Fibroblast of lung (primary cell): ENCODE measurements at regions not wholly inside any gene's neighbourhood (a gene's known extent, or its start where the extent isn't known, plus 50 kb on each side); places are given as distances from the start of the nearest gene placed in this dataset.

ENCODE experiments used
- DNase-seq, 2 donors: peaks; one replicate each; pipeline versions ENCODE4 v3.0.0 to v3.0.0-alpha.2; 2010; ENCODE audit warnings: low read depth in 2 of 2
- H2AFZ ChIP-seq: 2 replicates; pipeline ENCODE4 v1.5.1; 2012; ENCODE audit warnings: low read length, control low read depth, inconsistent platforms
- H3K27ac ChIP-seq: 2 replicates; pipeline ENCODE4 v1.5.1; 2011; ENCODE audit warnings: low read length, control low read depth; ENCODE audit not compliant: insufficient read depth
- H3K27me3 ChIP-seq: 2 replicates; pipeline ENCODE4 v1.5.1; 2011; ENCODE audit warnings: mild to moderate bottlenecking, low read length; ENCODE audit not compliant: control insufficient read depth, insufficient read depth
- H3K36me3 ChIP-seq: 2 replicates; pipeline ENCODE4 v1.5.1; 2011; ENCODE audit warnings: low read length; ENCODE audit not compliant: control insufficient read depth, insufficient read depth
- H3K4me1 ChIP-seq: 2 replicates; pipeline ENCODE4 v1.5.1; 2011; ENCODE audit warnings: low read length; ENCODE audit not compliant: control insufficient read depth, insufficient read depth; ENCODE audit errors: extremely low read depth
- H3K4me2 ChIP-seq: 2 replicates; pipeline ENCODE4 v1.5.1; 2011; ENCODE audit warnings: low read length, control low read depth; ENCODE audit not compliant: insufficient read depth; ENCODE audit errors: extremely low read depth
- H3K4me3 ChIP-seq, 4 experiments: fragments of 200-600 bp in 1 of 4; sonication (generic) in 1 of 4; replicated peaks in 1 of 4; 2 replicates each; pipeline ENCODE4 v1.5.1; 2011 to 2016; ENCODE audit warnings: low read length in 4 of 4, low read depth in 3 of 4, mild to moderate bottlenecking in 3 of 4, control low read depth in 2 of 4, inconsistent platforms in 1 of 4, mixed read lengths in 1 of 4; ENCODE audit not compliant: insufficient read depth in 1 of 4; ENCODE audit errors: control extremely low read depth in 1 of 4
- H3K79me2 ChIP-seq: 2 replicates; pipeline ENCODE4 v1.5.1; 2012; ENCODE audit warnings: mild to moderate bottlenecking, low read length, inconsistent platforms; ENCODE audit not compliant: control insufficient read depth, insufficient read depth
- H3K9ac ChIP-seq: 2 replicates; pipeline ENCODE4 v1.5.1; 2011; ENCODE audit warnings: mild to moderate bottlenecking, low read length, control low read depth; ENCODE audit not compliant: insufficient read depth
- H3K9me3 ChIP-seq: 2 replicates; pipeline ENCODE4 v1.5.1; 2012; ENCODE audit warnings: low read depth, low read length; ENCODE audit not compliant: control insufficient read depth, insufficient read depth
- H4K20me1 ChIP-seq: 2 replicates; pipeline ENCODE4 v1.5.1; 2011; ENCODE audit warnings: low read length; ENCODE audit not compliant: control insufficient read depth, insufficient read depth; ENCODE audit errors: extremely low read depth
- CTCF ChIP-seq, 2 donors: IDR thresholded peaks in 1 of 2; conservative IDR thresholded peaks in 1 of 2; 1 replicate in 1 of 2; 2 replicates in 1 of 2; pipeline ENCODE4 v1.5.1; 2011 to 2012; ENCODE audit warnings: low read length in 2 of 2, control low read depth in 1 of 2, inconsistent platforms in 1 of 2, low read depth in 1 of 2, mild to moderate bottlenecking in 1 of 2
- EZH2 ChIP-seq: IDR thresholded peaks from 2 replicates; pipeline ENCODE4 v1.5.1; 2012; ENCODE audit warnings: low read length, control low read depth, mild to moderate bottlenecking; ENCODE audit errors: missing control alignments

GRCh38 chr9:14487547-14488185 is 173.7 kb upstream of the NFIB start:
- Histone ChIP-seq H3K4me3 (no peak overlapping the region), H3K4me2 (no peak overlapping the region), H3K27ac (no peak overlapping the region), H3K27me3 (no peaks in the 10 kb centered on the region), H4K20me1 (no peaks in the 10 kb centered on the region), H3K4me1 (no peaks in the 10 kb centered on the region), H3K9ac (no peak overlapping the region), H3K9me3 (no peaks in the 10 kb centered on the region), H2AFZ (no peak overlapping the region), H3K79me2 (no peaks in the 10 kb centered on the region), H3K36me3 (no peaks in the 10 kb centered on the region)
- TF ChIP-seq EZH2 (no peak), CTCF (conservative IDR thresholded peaks at IDR 0.05 in 1 of 2, IDR thresholded peaks at IDR 0.05 in 1 of 2; ENCODE audit: low read depth in 1 of 2, low read length in 2 of 2) (no peak)
- DNase-seq = no peak

GRCh38 chr9:14485366-14485765 is 171.4 kb upstream of the NFIB start:
- Histone ChIP-seq H3K9me3 (no peaks in the 10 kb centered on the region), H3K27ac (no peak overlapping the region), H3K79me2 (no peaks in the 10 kb centered on the region), H3K4me2 (no peak overlapping the region), H3K4me1 (no peaks in the 10 kb centered on the region), H3K36me3 (no peaks in the 10 kb centered on the region), H3K27me3 (no peaks in the 10 kb centered on the region), H4K20me1 (no peaks in the 10 kb centered on the region), H3K9ac (no peak overlapping the region), H3K4me3 (no peak overlapping the region), H2AFZ (no peak overlapping the region)
- DNase-seq = peak in 1 of 2 donors; percentile 44
- TF ChIP-seq EZH2 = no peak
- TF ChIP-seq CTCF (conservative IDR thresholded peaks at IDR 0.05 in 1 of 2, IDR thresholded peaks at IDR 0.05 in 1 of 2; ENCODE audit: low read depth in 1 of 2, low read length in 2 of 2) = no peak

- Histone ChIP-seq H3K27me3 (peaks cover 2% of the 10 kb centered on the region), H3K36me3 (no peaks in the 10 kb centered on the region), H3K9ac (no peak overlapping the region), H4K20me1 (no peaks in the 10 kb centered on the region), H3K4me2 (no peak overlapping the region), H3K4me3 (no peak overlapping the region), H2AFZ (no peak overlapping the region), H3K4me1 (no peaks in the 10 kb centered on the region), H3K27ac (no peak overlapping the region), H3K9me3 (no peaks in the 10 kb centered on the region), H3K79me2 (no peaks in the 10 kb centered on the region)
- no peak for TF ChIP-seq EZH2
- no peak for DNase-seq
Observed at GRCh38 chr9:14482856-14483255, 168.9 kb upstream of the NFIB start.
